ENCODE measurements at regions not wholly inside any gene's neighbourhood (a gene's known extent, or its start where the extent isn't known, plus 50 kb on each side); places are given as distances from the start of the nearest gene placed in this dataset.

DNA sequence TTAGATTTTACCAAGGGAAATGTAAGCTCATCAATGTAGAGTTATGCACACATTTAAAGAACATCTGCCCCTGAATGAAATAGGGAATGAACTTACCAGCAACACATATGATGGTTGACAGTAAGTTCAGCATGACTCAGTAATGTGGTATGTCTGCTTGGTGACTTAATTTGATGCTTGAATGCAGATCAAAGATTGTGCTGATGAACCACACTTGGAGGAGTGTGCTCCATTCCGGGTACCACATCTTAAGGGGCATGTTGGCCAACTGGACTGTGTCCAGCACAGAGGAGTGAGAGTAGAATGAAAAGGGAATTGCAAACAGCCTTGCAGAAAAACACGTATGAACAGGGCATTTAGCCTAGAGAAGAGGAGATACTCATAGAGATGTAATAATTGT is 171.0 kb upstream of the RARB start:
- TF ChIP-seq, protein P1, sequence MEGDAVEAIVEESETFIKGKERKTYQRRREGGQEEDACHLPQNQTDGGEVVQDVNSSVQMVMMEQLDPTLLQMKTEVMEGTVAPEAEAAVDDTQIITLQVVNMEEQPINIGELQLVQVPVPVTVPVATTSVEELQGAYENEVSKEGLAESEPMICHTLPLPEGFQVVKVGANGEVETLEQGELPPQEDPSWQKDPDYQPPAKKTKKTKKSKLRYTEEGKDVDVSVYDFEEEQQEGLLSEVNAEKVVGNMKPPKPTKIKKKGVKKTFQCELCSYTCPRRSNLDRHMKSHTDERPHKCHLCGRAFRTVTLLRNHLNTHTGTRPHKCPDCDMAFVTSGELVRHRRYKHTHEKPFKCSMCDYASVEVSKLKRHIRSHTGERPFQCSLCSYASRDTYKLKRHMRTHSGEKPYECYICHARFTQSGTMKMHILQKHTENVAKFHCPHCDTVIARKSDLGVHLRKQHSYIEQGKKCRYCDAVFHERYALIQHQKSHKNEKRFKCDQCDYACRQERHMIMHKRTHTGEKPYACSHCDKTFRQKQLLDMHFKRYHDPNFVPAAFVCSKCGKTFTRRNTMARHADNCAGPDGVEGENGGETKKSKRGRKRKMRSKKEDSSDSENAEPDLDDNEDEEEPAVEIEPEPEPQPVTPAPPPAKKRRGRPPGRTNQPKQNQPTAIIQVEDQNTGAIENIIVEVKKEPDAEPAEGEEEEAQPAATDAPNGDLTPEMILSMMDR (tag by site-specific recombination; IDR thresholded peaks at IDR 0.05) = no peak
- TF ChIP-seq ZNF670 (tag by site-specific recombination; IDR thresholded peaks at IDR 0.05; ENCODE audit: low read depth) (no peak), ZNF48 (tag by site-specific recombination; IDR thresholded peaks at IDR 0.05) (no peak), ZNF23 (tag by site-specific recombination; IDR thresholded peaks at IDR 0.05; ENCODE audit: borderline replicate concordance) (no peak), ZNF558 (tag by site-specific recombination; IDR thresholded peaks at IDR 0.05) (no peak), ZSCAN16 (tag by site-specific recombination; IDR thresholded peaks at IDR 0.05) (no peak), ZNF777 (tag by site-specific recombination; IDR thresholded peaks at IDR 0.05; ENCODE audit: borderline replicate concordance) (no peak), SP7 (tag by site-specific recombination; IDR thresholded peaks at IDR 0.05) (no peak), MZF1 (tag by site-specific recombination; IDR thresholded peaks at IDR 0.05; ENCODE audit: borderline replicate concordance) (no peak), KLF8 (tag by site-specific recombination; IDR thresholded peaks at IDR 0.05) (no peak)
- TF ChIP-seq, protein P2, sequence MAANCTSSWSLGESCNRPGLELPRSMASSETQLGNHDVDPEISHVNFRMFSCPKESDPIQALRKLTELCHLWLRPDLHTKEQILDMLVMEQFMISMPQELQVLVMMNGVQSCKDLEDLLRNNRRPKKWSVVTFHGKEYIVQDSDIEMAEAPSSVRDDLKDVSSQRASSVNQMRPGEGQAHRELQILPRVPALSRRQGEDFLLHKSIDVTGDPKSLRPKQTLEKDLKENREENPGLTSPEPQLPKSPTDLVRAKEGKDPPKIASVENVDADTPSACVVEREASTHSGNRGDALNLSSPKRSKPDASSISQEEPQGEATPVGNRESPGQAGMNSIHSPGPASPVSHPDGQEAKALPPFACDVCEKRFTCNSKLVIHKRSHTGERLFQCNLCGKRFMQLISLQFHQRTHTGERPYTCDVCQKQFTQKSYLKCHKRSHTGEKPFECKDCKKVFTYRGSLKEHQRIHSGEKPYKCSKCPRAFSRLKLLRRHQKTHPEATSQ (tag by site-specific recombination; IDR thresholded peaks at IDR 0.05) = no peak
- TF ChIP-seq, protein P3, sequence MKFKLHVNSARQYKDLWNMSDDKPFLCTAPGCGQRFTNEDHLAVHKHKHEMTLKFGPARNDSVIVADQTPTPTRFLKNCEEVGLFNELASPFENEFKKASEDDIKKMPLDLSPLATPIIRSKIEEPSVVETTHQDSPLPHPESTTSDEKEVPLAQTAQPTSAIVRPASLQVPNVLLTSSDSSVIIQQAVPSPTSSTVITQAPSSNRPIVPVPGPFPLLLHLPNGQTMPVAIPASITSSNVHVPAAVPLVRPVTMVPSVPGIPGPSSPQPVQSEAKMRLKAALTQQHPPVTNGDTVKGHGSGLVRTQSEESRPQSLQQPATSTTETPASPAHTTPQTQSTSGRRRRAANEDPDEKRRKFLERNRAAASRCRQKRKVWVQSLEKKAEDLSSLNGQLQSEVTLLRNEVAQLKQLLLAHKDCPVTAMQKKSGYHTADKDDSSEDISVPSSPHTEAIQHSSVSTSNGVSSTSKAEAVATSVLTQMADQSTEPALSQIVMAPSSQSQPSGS (tag by site-specific recombination; IDR thresholded peaks at IDR 0.05; ENCODE audit: low read depth) = no peak
- TF ChIP-seq, protein P4, sequence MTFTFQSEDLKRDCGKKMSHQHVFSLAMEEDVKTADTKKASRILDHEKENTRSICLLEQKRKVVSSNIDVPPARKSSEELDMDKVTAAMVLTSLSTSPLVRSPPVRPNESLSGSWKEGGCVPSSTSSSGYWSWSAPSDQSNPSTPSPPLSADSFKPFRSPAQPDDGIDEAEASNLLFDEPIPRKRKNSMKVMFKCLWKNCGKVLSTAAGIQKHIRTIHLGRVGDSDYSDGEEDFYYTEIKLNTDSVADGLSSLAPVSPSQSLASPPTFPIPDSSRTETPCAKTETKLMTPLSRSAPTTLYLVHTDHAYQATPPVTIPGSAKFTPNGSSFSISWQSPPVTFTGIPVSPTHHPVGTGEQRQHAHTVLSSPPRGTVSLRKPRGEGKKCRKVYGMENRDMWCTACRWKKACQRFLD (tag by site-specific recombination; IDR thresholded peaks at IDR 0.05) = no peak
- TF ChIP-seq, protein P5, sequence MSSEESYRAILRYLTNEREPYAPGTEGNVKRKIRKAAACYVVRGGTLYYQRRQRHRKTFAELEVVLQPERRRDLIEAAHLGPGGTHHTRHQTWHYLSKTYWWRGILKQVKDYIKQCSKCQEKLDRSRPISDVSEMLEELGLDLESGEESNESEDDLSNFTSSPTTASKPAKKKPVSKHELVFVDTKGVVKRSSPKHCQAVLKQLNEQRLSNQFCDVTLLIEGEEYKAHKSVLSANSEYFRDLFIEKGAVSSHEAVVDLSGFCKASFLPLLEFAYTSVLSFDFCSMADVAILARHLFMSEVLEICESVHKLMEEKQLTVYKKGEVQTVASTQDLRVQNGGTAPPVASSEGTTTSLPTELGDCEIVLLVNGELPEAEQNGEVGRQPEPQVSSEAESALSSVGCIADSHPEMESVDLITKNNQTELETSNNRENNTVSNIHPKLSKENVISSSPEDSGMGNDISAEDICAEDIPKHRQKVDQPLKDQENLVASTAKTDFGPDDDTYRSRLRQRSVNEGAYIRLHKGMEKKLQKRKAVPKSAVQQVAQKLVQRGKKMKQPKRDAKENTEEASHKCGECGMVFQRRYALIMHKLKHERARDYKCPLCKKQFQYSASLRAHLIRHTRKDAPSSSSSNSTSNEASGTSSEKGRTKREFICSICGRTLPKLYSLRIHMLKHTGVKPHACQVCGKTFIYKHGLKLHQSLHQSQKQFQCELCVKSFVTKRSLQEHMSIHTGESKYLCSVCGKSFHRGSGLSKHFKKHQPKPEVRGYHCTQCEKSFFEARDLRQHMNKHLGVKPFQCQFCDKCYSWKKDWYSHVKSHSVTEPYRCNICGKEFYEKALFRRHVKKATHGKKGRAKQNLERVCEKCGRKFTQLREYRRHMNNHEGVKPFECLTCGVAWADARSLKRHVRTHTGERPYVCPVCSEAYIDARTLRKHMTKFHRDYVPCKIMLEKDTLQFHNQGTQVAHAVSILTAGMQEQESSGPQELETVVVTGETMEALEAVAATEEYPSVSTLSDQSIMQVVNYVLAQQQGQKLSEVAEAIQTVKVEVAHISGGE (tag by site-specific recombination; conservative IDR thresholded peaks at IDR 0.05; ENCODE audit: low read depth) = no peak

Measured in HEK293 (cell line).